T47D (cell line): ENCODE measurements at regions not wholly inside any gene's neighbourhood (a gene's known extent, or its start where the extent isn't known, plus 50 kb on each side); places are given as distances from the start of the nearest gene placed in this dataset.

Experiments used
- DNase-seq, 2 experiments: peaks; one replicate each; pipeline versions ENCODE4 v3.0.0 to v3.0.0-alpha.2; 2011 to 2012; ENCODE audit warnings: low read depth in 1 of 2, low spot score in 1 of 2
- JUND ChIP-seq: IDR thresholded peaks from 2 replicates; pipeline ENCODE4 v1.6.1; 2012; ENCODE audit warnings: low read depth
- in situ Hi-C: cut with HindIII; loops from 2 replicates; pipeline ENCODE4 v1.10.0; 2016; ENCODE audit warnings: low sequenced_read_pairs, low pct_unique_long_range_greater_than_20kb

DNA sequence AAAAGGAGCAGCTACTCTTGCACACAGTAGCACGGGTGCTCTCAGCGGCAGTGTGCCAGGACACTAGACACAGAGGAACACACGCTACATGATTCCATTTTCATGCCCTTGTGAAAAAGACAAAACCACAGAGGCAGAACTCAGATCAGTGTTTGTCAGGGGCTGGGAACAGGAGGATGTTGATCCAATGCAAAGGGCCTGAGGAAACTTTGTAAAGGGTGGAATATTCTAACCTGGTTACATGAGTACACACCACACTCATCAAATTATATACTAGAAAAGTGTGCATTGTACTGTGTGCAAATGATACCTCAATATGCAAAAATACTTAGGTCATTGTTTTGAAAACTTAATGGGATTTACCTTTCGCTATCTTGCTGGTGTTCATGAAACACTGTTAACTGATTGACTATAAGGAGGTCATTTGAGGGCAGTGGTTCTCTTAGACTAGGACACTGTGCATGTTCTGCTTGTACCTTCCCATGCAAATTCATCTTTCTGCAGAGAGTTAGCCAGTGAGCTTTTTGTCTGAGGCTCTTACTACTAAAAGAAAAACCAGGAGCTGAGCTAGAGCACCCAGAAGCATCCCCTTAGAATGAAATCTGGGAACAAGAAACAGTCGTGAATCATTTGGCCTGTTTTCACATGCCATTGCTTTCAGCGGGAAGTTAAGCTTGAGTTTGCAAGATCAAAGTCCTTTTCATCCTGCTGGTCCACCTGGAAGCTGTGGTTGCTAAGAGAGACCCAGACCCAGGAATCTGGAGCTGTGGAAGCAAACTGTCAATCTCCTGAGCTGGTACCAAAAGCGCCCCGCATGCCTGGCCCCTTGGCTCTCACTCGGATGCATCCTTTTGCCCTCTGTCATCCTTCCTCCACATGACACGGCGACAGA, 204.8 kb downstream of the TTLL2 start:
- DNase-seq = no peak
- in situ Hi-C loops = no loop called here
- no peak for TF ChIP-seq JUND

GRCh38 chr6:167530951-167531350, 206.1 kb downstream of the TTLL2 start:
- in situ Hi-C loops = no loop called here
- no peak for TF ChIP-seq JUND
- no peak for DNase-seq

- no peak for TF ChIP-seq JUND
- in situ Hi-C loops = no loop called here
- no peak for DNase-seq
Observed at GRCh38 chr6:167532410-167533288, 207.8 kb downstream of the TTLL2 start.

GRCh38 chr6:167533851-167534250, 209.0 kb downstream of the TTLL2 start:
- in situ Hi-C loops = no loop called here
- DNase-seq = no peak
- TF ChIP-seq JUND = no peak

DNA sequence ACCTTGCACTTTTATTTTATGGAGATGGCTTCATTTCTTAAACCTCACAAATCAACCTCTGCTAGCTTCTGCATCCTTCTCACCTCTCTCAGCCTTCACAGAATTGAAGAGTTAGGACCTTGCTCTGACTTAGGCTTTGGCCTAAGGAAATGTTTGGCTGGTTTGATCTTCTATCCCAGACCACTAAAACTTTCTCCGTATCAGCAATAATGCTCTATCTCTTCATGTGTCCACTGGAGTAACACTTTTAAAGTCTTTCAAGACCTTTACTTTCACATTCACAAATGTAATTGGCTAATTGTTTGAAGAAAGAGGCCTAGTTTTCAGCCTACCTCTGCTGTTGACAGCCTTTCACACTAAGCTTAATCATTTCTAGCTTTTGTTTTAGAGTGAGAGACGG, 212.9 kb downstream of the TTLL2 start:
- DNase-seq = no peak
- TF ChIP-seq JUND = no peak
- in situ Hi-C loops = no loop called here

- DNase-seq = no peak
- in situ Hi-C loops = no loop called here
- no peak for TF ChIP-seq JUND
Observed at GRCh38 chr6:167538746-167539145, 213.9 kb downstream of the TTLL2 start.

DNA sequence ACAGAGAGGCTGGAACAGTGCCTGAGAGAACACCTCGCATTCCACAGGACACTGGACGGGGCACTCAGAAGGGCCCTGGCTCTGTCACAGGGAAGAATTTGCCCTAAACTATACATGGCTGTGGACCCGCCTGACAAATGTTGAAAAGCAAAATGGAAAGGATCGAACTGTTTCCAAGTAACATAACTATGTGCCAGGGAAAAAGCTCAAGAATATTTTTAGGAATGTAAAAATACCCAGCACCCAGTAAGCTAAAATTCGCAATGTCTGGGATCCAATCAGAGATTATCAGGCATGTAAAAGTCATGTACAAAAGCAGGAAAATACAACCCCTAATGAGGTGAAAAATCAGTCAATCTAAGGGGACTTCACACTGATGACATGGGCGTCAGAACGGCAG, 215.9 kb downstream of the TTLL2 start:
- in situ Hi-C loops = no loop called here
- no peak for TF ChIP-seq JUND
- DNase-seq = no peak

DNA sequence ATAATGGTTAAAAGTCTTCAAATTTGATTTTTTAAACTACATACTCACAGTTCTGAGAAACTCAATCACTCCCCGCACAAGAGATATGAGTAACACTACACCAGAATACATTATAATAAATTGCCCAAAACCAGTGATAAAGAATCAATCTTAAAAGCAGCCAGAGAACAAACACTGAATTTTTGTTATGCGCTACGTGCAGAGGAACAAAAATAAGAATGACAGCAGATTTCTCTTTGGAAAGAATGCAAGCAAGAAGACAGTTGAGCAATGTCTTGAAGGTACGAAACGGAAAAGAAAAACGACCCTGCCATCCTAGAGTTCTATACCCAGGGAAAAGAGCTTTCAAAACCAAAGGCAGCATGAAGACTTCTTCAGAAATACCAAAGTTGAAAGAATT, 216.7 kb downstream of the TTLL2 start:
- in situ Hi-C loops = no loop called here
- no peak for TF ChIP-seq JUND
- DNase-seq = no peak

GRCh38 chr6:167543602-167544497, 219.0 kb downstream of the TTLL2 start:
- no peak for TF ChIP-seq JUND
- DNase-seq = no peak
- in situ Hi-C loops = no loop called here

- in situ Hi-C loops = no loop called here
- DNase-seq = no peak
- TF ChIP-seq JUND = no peak
Observed at GRCh38 chr6:167546611-167547327, 221.9 kb downstream of the TTLL2 start.

DNA sequence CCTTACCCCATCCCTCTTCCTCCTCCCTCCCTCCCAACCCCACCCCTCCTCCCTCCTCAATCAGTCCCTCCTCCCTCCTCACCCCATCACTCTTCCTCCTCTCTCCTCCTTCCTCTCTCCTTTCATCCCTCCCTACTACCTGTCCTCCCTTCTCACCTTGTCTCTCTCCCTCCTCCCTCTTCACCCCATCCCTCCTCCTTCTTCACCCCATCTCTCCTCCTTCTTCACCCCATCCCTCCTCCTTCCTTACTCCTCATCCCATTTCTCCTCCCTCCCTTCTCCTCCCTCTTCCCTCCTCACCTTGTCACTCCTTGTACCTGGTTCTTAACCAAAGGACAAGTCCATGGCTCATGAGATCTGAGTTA, 222.4 kb downstream of the TTLL2 start:
- in situ Hi-C loops = no loop called here
- no peak for TF ChIP-seq JUND
- no peak for DNase-seq

- peak in 1 of 2 experiments; percentile 7 for DNase-seq
- in situ Hi-C loops = no loop called here
- no peak for TF ChIP-seq JUND
Observed at GRCh38 chr6:167547751-167548150, 222.9 kb downstream of the TTLL2 start.
